Liver (tissue), 8 donors: ENCODE measurements at regions not wholly inside any gene's neighbourhood (a gene's known extent, or its start where the extent isn't known, plus 50 kb on each side); places are given as distances from the start of the nearest gene placed in this dataset.

Experiments
- DNase-seq: peaks from one replicate; pipeline ENCODE4 v3.0.0-alpha.2; 2017; ENCODE audit warnings: low spot score
- H3K27ac ChIP-seq, 2 donors: one replicate each; pipeline ENCODE4 v1.7.0; 2013; ENCODE audit warnings: inconsistent platforms in 2 of 2, low read length in 2 of 2, control low read depth in 1 of 2, low read depth in 1 of 2, mild to moderate bottlenecking in 1 of 2
- H3K27me3 ChIP-seq, 4 donors: one replicate each; pipeline versions ENCODE4 v1.6.1 to v1.7.0; 2013; ENCODE audit warnings: low read length in 3 of 4, inconsistent platforms in 1 of 4, mild to moderate bottlenecking in 1 of 4, moderate library complexity in 1 of 4; ENCODE audit not compliant: control insufficient read depth in 4 of 4, insufficient read depth in 4 of 4
- H3K36me3 ChIP-seq, 4 donors: one replicate each; pipeline versions ENCODE4 v1.6.1 to v1.7.0; 2013; ENCODE audit warnings: low read length in 3 of 4, mild to moderate bottlenecking in 3 of 4, low read depth in 1 of 4, moderate library complexity in 1 of 4; ENCODE audit not compliant: control insufficient read depth in 4 of 4, insufficient read depth in 3 of 4
- H3K4me1 ChIP-seq, 4 donors: one replicate each; pipeline versions ENCODE4 v1.6.1 to v1.7.0; 2013; ENCODE audit warnings: low read length in 3 of 4, mild to moderate bottlenecking in 3 of 4, moderate library complexity in 1 of 4; ENCODE audit not compliant: control insufficient read depth in 4 of 4, insufficient read depth in 4 of 4
- H3K4me3 ChIP-seq, 3 donors: one replicate each; pipeline versions ENCODE4 v1.6.1 to v1.7.0; 2013; ENCODE audit warnings: low read length in 3 of 3, control low read depth in 1 of 3, low read depth in 1 of 3, mild to moderate bottlenecking in 1 of 3
- H3K9ac ChIP-seq, 2 donors: one replicate each; pipeline ENCODE4 v1.7.0; 2013; ENCODE audit warnings: low read length in 2 of 2, mild to moderate bottlenecking in 2 of 2, moderate library complexity in 2 of 2, control low read depth in 1 of 2, low read depth in 1 of 2
- H3K9me3 ChIP-seq, 4 donors: one replicate each; pipeline versions ENCODE4 v1.6.1 to v1.7.0; 2013; ENCODE audit warnings: low read length in 3 of 4; ENCODE audit not compliant: control insufficient read depth in 4 of 4
- CTCF ChIP-seq: fragments of 150-350 bp; IDR thresholded peaks from 2 replicates; pipeline ENCODE4 v1.5.1; 2017; ENCODE audit warnings: improper control_type of control experiment, low read depth, low read length; ENCODE audit not compliant: missing input control
- EGR1 ChIP-seq, 2 donors: IDR thresholded peaks; 2 replicates each; pipeline ENCODE4 v1.6.1; 2016 to 2018; ENCODE audit warnings: antibody characterized with exemption in 2 of 2, low read depth in 2 of 2
- FOXA1 ChIP-seq: IDR thresholded peaks from 2 replicates; pipeline ENCODE4 v1.6.1; 2016; ENCODE audit warnings: antibody characterized with exemption
- FOXA2 ChIP-seq: IDR thresholded peaks from 2 replicates; pipeline ENCODE4 v1.6.1; 2016; ENCODE audit warnings: antibody characterized with exemption
- GABPA ChIP-seq, 2 donors: IDR thresholded peaks in 1 of 2; conservative IDR thresholded peaks in 1 of 2; 2 replicates each; pipeline ENCODE4 v1.6.1; 2016; ENCODE audit warnings: antibody characterized with exemption in 2 of 2, mild to moderate bottlenecking in 1 of 2, moderate library complexity in 1 of 2
- HNF4A ChIP-seq, 2 donors: conservative IDR thresholded peaks; 2 replicates each; pipeline ENCODE4 v1.6.1; 2016; ENCODE audit warnings: antibody characterized with exemption in 2 of 2, mild to moderate bottlenecking in 2 of 2
- HNF4G ChIP-seq: IDR thresholded peaks from 2 replicates; pipeline ENCODE4 v1.6.1; 2016; ENCODE audit warnings: antibody characterized with exemption
- JUND ChIP-seq, 2 donors: IDR thresholded peaks; 2 replicates each; pipeline ENCODE4 v1.6.1; 2016; ENCODE audit warnings: antibody characterized with exemption in 2 of 2
- NR2F2 ChIP-seq: IDR thresholded peaks from 2 replicates; pipeline ENCODE4 v1.6.1; 2016; ENCODE audit warnings: antibody characterized with exemption
- RAD21 ChIP-seq, 2 donors: IDR thresholded peaks; 2 replicates each; pipeline ENCODE4 v1.6.1; 2016; ENCODE audit warnings: antibody characterized with exemption in 2 of 2, mild to moderate bottlenecking in 2 of 2
- REST ChIP-seq: IDR thresholded peaks from 2 replicates; pipeline ENCODE4 v1.6.1; 2016; ENCODE audit warnings: antibody characterized with exemption, mild to moderate bottlenecking
- RXRA ChIP-seq, 2 donors: IDR thresholded peaks; 2 replicates each; pipeline ENCODE4 v1.6.1; 2017 to 2018; ENCODE audit warnings: antibody characterized with exemption in 2 of 2, mild to moderate bottlenecking in 1 of 2
- SP1 ChIP-seq: IDR thresholded peaks from 2 replicates; pipeline ENCODE4 v1.6.1; 2018; ENCODE audit warnings: antibody characterized with exemption, mild to moderate bottlenecking
- TAF1 ChIP-seq: conservative IDR thresholded peaks from 2 replicates; pipeline ENCODE4 v1.6.1; 2016; ENCODE audit warnings: antibody characterized with exemption, mild to moderate bottlenecking
- YY1 ChIP-seq: IDR thresholded peaks from 2 replicates; pipeline ENCODE4 v1.6.1; 2016; ENCODE audit warnings: antibody characterized with exemption, mild to moderate bottlenecking
- ZBTB33 ChIP-seq: IDR thresholded peaks from 2 replicates; pipeline ENCODE4 v1.6.1; 2016; ENCODE audit warnings: antibody characterized with exemption
- WGBS: extraction: QIAGEN DNeasy Blood & Tissue Kit; methylation state at CpG from one replicate; pipeline ENCODE4 v1.1.7; 2013; 5-methylcytosine and 5-hydroxymethylcytosine counted together
- TF ChIP-seq, protein P1 (sequence below): IDR thresholded peaks from 2 replicates; pipeline ENCODE4 v1.6.1; 2016; ENCODE audit warnings: antibody characterized with exemption
- TF ChIP-seq, protein P2 (sequence below): IDR thresholded peaks from 2 replicates; pipeline ENCODE4 v1.6.1; 2016; ENCODE audit warnings: antibody characterized with exemption
- donor health status: healthy.
- donor health status: healthy.
- donor health status: healthy.
- donor health status: healthy.
- donor health status: healthy.

GRCh38 chr7:84790882-84791281 lies 396.0 kb downstream of the SEMA3D start:
- H3K4me1 ChIP-seq, result no peaks in the 10 kb centered on the region
- no peaks in the 10 kb centered on the region for H3K36me3 ChIP-seq
- no peak overlapping the region for H3K27ac ChIP-seq
- no peak for DNase-seq
- no peak for TF ChIP-seq YY1
- TF ChIP-seq, protein P1, sequence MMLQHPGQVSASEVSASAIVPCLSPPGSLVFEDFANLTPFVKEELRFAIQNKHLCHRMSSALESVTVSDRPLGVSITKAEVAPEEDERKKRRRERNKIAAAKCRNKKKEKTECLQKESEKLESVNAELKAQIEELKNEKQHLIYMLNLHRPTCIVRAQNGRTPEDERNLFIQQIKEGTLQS, result no peak
- TF ChIP-seq FOXA1, result no peak
- no peak for TF ChIP-seq HNF4G
- no peak for TF ChIP-seq GABPA (IDR thresholded peaks at IDR 0.05 in 1 of 2, conservative IDR thresholded peaks at IDR 0.05 in 1 of 2)
- no peak for TF ChIP-seq CTCF
- no peak for TF ChIP-seq RXRA (IDR thresholded peaks at IDR 0.05)
- no peak for TF ChIP-seq EGR1 (IDR thresholded peaks at IDR 0.05; ENCODE audit: low read depth in 2 of 2)
- TF ChIP-seq HNF4A (conservative IDR thresholded peaks at IDR 0.05), result no peak
- TF ChIP-seq JUND (IDR thresholded peaks at IDR 0.05), result no peak
- TF ChIP-seq SP1, result no peak
- TF ChIP-seq, protein P2, sequence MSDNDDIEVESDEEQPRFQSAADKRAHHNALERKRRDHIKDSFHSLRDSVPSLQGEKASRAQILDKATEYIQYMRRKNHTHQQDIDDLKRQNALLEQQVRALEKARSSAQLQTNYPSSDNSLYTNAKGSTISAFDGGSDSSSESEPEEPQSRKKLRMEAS, result no peak
- no peak for TF ChIP-seq REST
- TF ChIP-seq NR2F2, result no peak
- no peak for TF ChIP-seq ZBTB33
- no peak for TF ChIP-seq FOXA2
- TF ChIP-seq TAF1, result no peak
- no peak for TF ChIP-seq RAD21 (IDR thresholded peaks at IDR 0.05)
- H3K4me3 ChIP-seq, result no peak overlapping the region
- peaks cover 0 to 3% (median 0%) of the 10 kb centered on the region in 4 donors for H3K27me3 ChIP-seq
- 65% methylated on average over 2 of the region's 2 CpGs for WGBS
- H3K9me3 ChIP-seq, result no peaks in the 10 kb centered on the region
- no peak overlapping the region for H3K9ac ChIP-seq
